ENCODE measurements at regions not wholly inside any gene's neighbourhood (a gene's known extent, or its start where the extent isn't known, plus 50 kb on each side); places are given as distances from the start of the nearest gene placed in this dataset.

DNA sequence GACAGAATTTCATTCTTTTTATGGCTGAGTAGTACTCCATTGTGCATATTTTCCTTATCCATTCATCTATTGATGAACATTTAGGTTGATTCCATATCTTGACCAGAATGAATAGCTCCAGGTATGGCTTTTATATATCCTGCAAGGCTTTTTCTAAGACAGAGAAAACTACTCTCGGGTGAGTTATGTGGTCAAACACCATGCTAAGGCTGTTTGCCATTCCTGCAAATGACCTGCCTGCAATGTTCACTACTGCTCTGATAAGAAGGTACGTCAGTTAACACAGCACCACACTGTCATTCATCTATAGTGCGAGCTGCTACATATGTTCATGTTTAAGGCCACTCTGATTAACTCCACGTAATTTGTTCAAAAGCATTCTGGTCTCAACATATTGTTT is 256.8 kb upstream of the RGMB start:
- no peaks in the 10 kb centered on the region for H3K9me2 ChIP-seq (ENCODE audit: insufficient read depth, low read length)
- no peak overlapping the region for H3K4me3 ChIP-seq (ENCODE audit: low read length)
- no peaks in the 10 kb centered on the region for H4K20me1 ChIP-seq (ENCODE audit: insufficient read depth)
- no peak overlapping the region for H3K4me2 ChIP-seq (ENCODE audit: low read length)
- no peaks in the 10 kb centered on the region for H3F3A ChIP-seq (ENCODE audit: insufficient read depth, low read length, poor library complexity, severe bottlenecking)
- no peak overlapping the region for H3K27ac ChIP-seq (ENCODE audit: low read length)
- H3K79me2 ChIP-seq (replicated peaks; ENCODE audit: insufficient read depth, low read length): no peaks in the 10 kb centered on the region
- H3K27me3 ChIP-seq (ENCODE audit: insufficient read depth, low read depth, low read length): peaks cover 4% of the 10 kb centered on the region
- no peaks in the 10 kb centered on the region for H3K36me3 ChIP-seq (ENCODE audit: insufficient read depth, low read length)
- H2AFZ ChIP-seq (ENCODE audit: low read depth, low read length): no peak overlapping the region
- H3K9me3 ChIP-seq (ENCODE audit: low read length): no peaks in the 10 kb centered on the region
- H3K9ac ChIP-seq (ENCODE audit: low read length): no peak overlapping the region
- TF ChIP-seq EP300 (conservative IDR thresholded peaks at IDR 0.05; ENCODE audit: poor library complexity, severe bottlenecking): no peak
- TF ChIP-seq, protein P1, sequence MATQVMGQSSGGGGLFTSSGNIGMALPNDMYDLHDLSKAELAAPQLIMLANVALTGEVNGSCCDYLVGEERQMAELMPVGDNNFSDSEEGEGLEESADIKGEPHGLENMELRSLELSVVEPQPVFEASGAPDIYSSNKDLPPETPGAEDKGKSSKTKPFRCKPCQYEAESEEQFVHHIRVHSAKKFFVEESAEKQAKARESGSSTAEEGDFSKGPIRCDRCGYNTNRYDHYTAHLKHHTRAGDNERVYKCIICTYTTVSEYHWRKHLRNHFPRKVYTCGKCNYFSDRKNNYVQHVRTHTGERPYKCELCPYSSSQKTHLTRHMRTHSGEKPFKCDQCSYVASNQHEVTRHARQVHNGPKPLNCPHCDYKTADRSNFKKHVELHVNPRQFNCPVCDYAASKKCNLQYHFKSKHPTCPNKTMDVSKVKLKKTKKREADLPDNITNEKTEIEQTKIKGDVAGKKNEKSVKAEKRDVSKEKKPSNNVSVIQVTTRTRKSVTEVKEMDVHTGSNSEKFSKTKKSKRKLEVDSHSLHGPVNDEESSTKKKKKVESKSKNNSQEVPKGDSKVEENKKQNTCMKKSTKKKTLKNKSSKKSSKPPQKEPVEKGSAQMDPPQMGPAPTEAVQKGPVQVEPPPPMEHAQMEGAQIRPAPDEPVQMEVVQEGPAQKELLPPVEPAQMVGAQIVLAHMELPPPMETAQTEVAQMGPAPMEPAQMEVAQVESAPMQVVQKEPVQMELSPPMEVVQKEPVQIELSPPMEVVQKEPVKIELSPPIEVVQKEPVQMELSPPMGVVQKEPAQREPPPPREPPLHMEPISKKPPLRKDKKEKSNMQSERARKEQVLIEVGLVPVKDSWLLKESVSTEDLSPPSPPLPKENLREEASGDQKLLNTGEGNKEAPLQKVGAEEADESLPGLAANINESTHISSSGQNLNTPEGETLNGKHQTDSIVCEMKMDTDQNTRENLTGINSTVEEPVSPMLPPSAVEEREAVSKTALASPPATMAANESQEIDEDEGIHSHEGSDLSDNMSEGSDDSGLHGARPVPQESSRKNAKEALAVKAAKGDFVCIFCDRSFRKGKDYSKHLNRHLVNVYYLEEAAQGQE (IDR thresholded peaks at IDR 0.05; ENCODE audit: borderline replicate concordance): no peak
- TF ChIP-seq, protein P2, sequence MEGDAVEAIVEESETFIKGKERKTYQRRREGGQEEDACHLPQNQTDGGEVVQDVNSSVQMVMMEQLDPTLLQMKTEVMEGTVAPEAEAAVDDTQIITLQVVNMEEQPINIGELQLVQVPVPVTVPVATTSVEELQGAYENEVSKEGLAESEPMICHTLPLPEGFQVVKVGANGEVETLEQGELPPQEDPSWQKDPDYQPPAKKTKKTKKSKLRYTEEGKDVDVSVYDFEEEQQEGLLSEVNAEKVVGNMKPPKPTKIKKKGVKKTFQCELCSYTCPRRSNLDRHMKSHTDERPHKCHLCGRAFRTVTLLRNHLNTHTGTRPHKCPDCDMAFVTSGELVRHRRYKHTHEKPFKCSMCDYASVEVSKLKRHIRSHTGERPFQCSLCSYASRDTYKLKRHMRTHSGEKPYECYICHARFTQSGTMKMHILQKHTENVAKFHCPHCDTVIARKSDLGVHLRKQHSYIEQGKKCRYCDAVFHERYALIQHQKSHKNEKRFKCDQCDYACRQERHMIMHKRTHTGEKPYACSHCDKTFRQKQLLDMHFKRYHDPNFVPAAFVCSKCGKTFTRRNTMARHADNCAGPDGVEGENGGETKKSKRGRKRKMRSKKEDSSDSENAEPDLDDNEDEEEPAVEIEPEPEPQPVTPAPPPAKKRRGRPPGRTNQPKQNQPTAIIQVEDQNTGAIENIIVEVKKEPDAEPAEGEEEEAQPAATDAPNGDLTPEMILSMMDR (IDR thresholded peaks at IDR 0.05; ENCODE audit: poor library complexity, severe bottlenecking): no peak

DNA sequence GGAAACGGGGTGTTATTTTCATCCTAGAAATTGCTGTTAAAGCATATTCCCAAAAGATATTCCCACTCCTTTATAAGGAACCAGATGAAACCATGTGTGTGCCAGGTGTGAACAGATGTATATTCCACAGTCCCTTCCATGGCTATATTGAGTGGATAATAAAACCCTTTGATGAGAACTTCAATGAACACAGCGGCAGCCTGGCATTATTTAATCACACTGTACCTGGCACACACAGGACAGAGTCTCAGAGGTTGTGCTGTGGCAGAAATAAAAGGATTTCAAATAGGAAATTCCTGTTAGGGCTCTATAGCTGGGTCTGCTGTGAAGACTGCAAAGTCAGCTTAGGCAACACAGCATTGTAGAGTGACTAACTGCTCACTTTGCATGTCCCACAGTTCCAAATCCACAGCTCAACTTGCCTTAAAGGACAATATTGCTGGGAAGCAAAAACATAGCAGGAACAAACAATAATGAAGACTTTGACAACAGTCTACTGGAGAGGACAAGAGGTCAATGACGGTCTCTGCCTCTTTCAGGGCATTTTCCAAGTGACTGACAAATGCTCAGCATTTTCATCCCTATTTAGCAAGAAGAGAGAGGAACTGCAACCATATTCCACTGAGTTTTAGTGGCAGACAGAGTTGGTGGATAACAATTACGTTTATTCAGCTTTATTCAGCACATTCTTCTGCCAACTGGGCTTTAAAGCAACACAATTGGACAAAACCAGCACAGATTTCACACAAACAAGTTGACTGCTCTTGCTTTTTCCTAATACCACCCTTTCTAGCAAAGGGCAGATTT is 255.7 kb upstream of the RGMB start:
- H3K27ac ChIP-seq (ENCODE audit: low read length): no peak overlapping the region
- no peaks in the 10 kb centered on the region for H3K9me3 ChIP-seq (ENCODE audit: low read length)
- H3K36me3 ChIP-seq (ENCODE audit: insufficient read depth, low read length): no peaks in the 10 kb centered on the region
- H2AFZ ChIP-seq (ENCODE audit: low read depth, low read length): no peak overlapping the region
- no peaks in the 10 kb centered on the region for H3K79me2 ChIP-seq (replicated peaks; ENCODE audit: insufficient read depth, low read length)
- H3K27me3 ChIP-seq (ENCODE audit: insufficient read depth, low read depth, low read length): peaks cover 4% of the 10 kb centered on the region
- H3K9ac ChIP-seq (ENCODE audit: low read length): no peak overlapping the region
- no peaks in the 10 kb centered on the region for H4K20me1 ChIP-seq (ENCODE audit: insufficient read depth)
- H3K4me3 ChIP-seq (ENCODE audit: low read length): no peak overlapping the region
- TF ChIP-seq SMC3 (conservative IDR thresholded peaks at IDR 0.05; ENCODE audit: poor library complexity) (no peak), MXI1 (conservative IDR thresholded peaks at IDR 0.05; ENCODE audit: poor library complexity, severe bottlenecking) (no peak), RAD21 (conservative IDR thresholded peaks at IDR 0.05) (no peak), TAF1 (IDR thresholded peaks at IDR 0.05; ENCODE audit: low read depth) (no peak), POLR2AphosphoS5 (IDR thresholded peaks at IDR 0.05) (no peak), EZH2 (IDR thresholded peaks at IDR 0.05; ENCODE audit: borderline replicate concordance, insufficient read depth, low read length, poor library complexity, severe bottlenecking) (no peak), EP300 (conservative IDR thresholded peaks at IDR 0.05; ENCODE audit: poor library complexity, severe bottlenecking) (no peak)
- TF ChIP-seq, protein P2 (IDR thresholded peaks at IDR 0.05; ENCODE audit: poor library complexity, severe bottlenecking): no peak
- TF ChIP-seq, protein P1 (IDR thresholded peaks at IDR 0.05; ENCODE audit: borderline replicate concordance): no peak
- no peak overlapping the region for H3K4me2 ChIP-seq (ENCODE audit: low read length)
- no peaks in the 10 kb centered on the region for H3K9me2 ChIP-seq (ENCODE audit: insufficient read depth, low read length)
- no peaks in the 10 kb centered on the region for H3F3A ChIP-seq (ENCODE audit: insufficient read depth, low read length, poor library complexity, severe bottlenecking)
